Mucosa of rectum (tissue), 2 donors: ENCODE measurements at regions not wholly inside any gene's neighbourhood (a gene's known extent, or its start where the extent isn't known, plus 50 kb on each side); places are given as distances from the start of the nearest gene placed in this dataset.
"Not testable (repeated sequence)": the region's sequence is repeated elsewhere in the genome, so short reads cannot be mapped to it uniquely, and the experiment has no call there.

ENCODE experiments used
- H3K27ac ChIP-seq, 2 donors: one replicate each; pipeline ENCODE4 v1.7.0; 2013; ENCODE audit warnings: inconsistent platforms in 2 of 2, low read depth in 2 of 2, low read length in 2 of 2
- H3K27me3 ChIP-seq, 2 donors: one replicate each; pipeline ENCODE4 v1.7.0; 2013; ENCODE audit warnings: low read length in 2 of 2; ENCODE audit not compliant: control insufficient read depth in 2 of 2, insufficient read depth in 2 of 2
- H3K36me3 ChIP-seq, 2 donors: one replicate each; pipeline ENCODE4 v1.7.0; 2013; ENCODE audit warnings: low read length in 2 of 2; ENCODE audit not compliant: control insufficient read depth in 2 of 2, insufficient read depth in 2 of 2
- H3K4me1 ChIP-seq, 2 donors: one replicate each; pipeline ENCODE4 v1.7.0; 2013; ENCODE audit warnings: low read length in 2 of 2, mild to moderate bottlenecking in 1 of 2; ENCODE audit not compliant: control insufficient read depth in 2 of 2, insufficient read depth in 2 of 2
- H3K4me3 ChIP-seq, 2 donors: one replicate each; pipeline ENCODE4 v1.7.0; 2013; ENCODE audit warnings: low read length in 2 of 2
- H3K9ac ChIP-seq, 2 donors: one replicate each; pipeline ENCODE4 v1.7.0; 2013; ENCODE audit warnings: low read length in 2 of 2, low read depth in 1 of 2, mild to moderate bottlenecking in 1 of 2
- H3K9me3 ChIP-seq, 2 donors: one replicate each; pipeline ENCODE4 v1.7.0; 2013; ENCODE audit warnings: low read length in 2 of 2; ENCODE audit not compliant: control insufficient read depth in 2 of 2
- donor health status: healthy.
- donor health status: Normal muscosa, but diverticular disease.

- Histone ChIP-seq H3K4me3 (no peak overlapping the region), H3K27me3 (no peaks in the 10 kb centered on the region), H3K9ac (no peak overlapping the region), H3K36me3 (no peaks in the 10 kb centered on the region), H3K4me1 (no peaks in the 10 kb centered on the region), H3K27ac (no peak overlapping the region), H3K9me3 (no peaks in the 10 kb centered on the region)
Measured at GRCh38 chr16:65318138-65318537, 196.3 kb upstream of the CDH11 start.

- no peaks in the 10 kb centered on the region for H3K4me1 ChIP-seq
- no peak overlapping the region for H3K27ac ChIP-seq
- no peak overlapping the region for H3K9ac ChIP-seq
- no peaks in the 10 kb centered on the region for H3K9me3 ChIP-seq
- H3K36me3 ChIP-seq, result no peaks in the 10 kb centered on the region
- H3K4me3 ChIP-seq, result no peak overlapping the region
- no peaks in the 10 kb centered on the region for H3K27me3 ChIP-seq
Measured at GRCh38 chr16:65316808-65317207, 194.9 kb upstream of the CDH11 start.

- H3K4me1 ChIP-seq, result no peaks in the 10 kb centered on the region
- no peak overlapping the region for H3K9ac ChIP-seq
- H3K27me3 ChIP-seq, result no peaks in the 10 kb centered on the region
- no peak overlapping the region for H3K27ac ChIP-seq
- no peak overlapping the region for H3K4me3 ChIP-seq
- H3K9me3 ChIP-seq, result no peaks in the 10 kb centered on the region
- H3K36me3 ChIP-seq, result no peaks in the 10 kb centered on the region
Measured at GRCh38 chr16:65315081-65315780, 193.4 kb upstream of the CDH11 start.

GRCh38 chr16:65314627-65315008 is 192.8 kb upstream of the CDH11 start:
- no peak overlapping the region for H3K4me3 ChIP-seq
- H3K36me3 ChIP-seq, result no peaks in the 10 kb centered on the region
- H3K27me3 ChIP-seq, result no peaks in the 10 kb centered on the region
- H3K27ac ChIP-seq, result no peak overlapping the region
- H3K4me1 ChIP-seq, result no peaks in the 10 kb centered on the region
- H3K9me3 ChIP-seq, result no peaks in the 10 kb centered on the region
- no peak overlapping the region for H3K9ac ChIP-seq

GRCh38 chr16:65313936-65314626 is 192.2 kb upstream of the CDH11 start:
- H3K4me3 ChIP-seq, result no peak overlapping the region
- no peaks in the 10 kb centered on the region for H3K36me3 ChIP-seq
- no peaks in the 10 kb centered on the region for H3K27me3 ChIP-seq
- no peaks in the 10 kb centered on the region for H3K4me1 ChIP-seq
- no peak overlapping the region for H3K9ac ChIP-seq
- no peaks in the 10 kb centered on the region for H3K9me3 ChIP-seq
- H3K27ac ChIP-seq, result no peak overlapping the region

- Histone ChIP-seq H3K4me1 (no peaks in the 10 kb centered on the region), H3K27me3 (no peaks in the 10 kb centered on the region), H3K36me3 (no peaks in the 10 kb centered on the region), H3K9ac (no peak overlapping the region), H3K9me3 (no peaks in the 10 kb centered on the region), H3K4me3 (no peak overlapping the region), H3K27ac (no peak overlapping the region)
Measured at GRCh38 chr16:65312795-65313194, 190.9 kb upstream of the CDH11 start.

- Histone ChIP-seq H3K9ac (no peak overlapping the region), H3K4me1 (no peaks in the 10 kb centered on the region), H3K9me3 (no peaks in the 10 kb centered on the region), H3K36me3 (no peaks in the 10 kb centered on the region), H3K27ac (no peak overlapping the region), H3K4me3 (no peak overlapping the region), H3K27me3 (no peaks in the 10 kb centered on the region)
Measured at GRCh38 chr16:65312071-65312470, 190.2 kb upstream of the CDH11 start.

GRCh38 chr16:65310491-65310890 is 188.6 kb upstream of the CDH11 start:
- not testable (repeated sequence) for H3K27me3 ChIP-seq, H3K36me3 ChIP-seq, H3K9me3 ChIP-seq, H3K9ac ChIP-seq, H3K4me3 ChIP-seq, H3K4me1 ChIP-seq, H3K27ac ChIP-seq

- Histone ChIP-seq H3K4me1 (no peaks in the 10 kb centered on the region), H3K9ac (no peak overlapping the region), H3K4me3 (no peak overlapping the region), H3K9me3 (no peaks in the 10 kb centered on the region), H3K27me3 (no peaks in the 10 kb centered on the region), H3K27ac (no peak overlapping the region), H3K36me3 (no peaks in the 10 kb centered on the region)
Measured at GRCh38 chr16:65309354-65309753, 187.5 kb upstream of the CDH11 start.

GRCh38 chr16:65308506-65308905 is 186.6 kb upstream of the CDH11 start:
- Histone ChIP-seq H3K9ac (no peak overlapping the region), H3K27me3 (no peaks in the 10 kb centered on the region), H3K4me1 (no peaks in the 10 kb centered on the region), H3K4me3 (no peak overlapping the region), H3K36me3 (no peaks in the 10 kb centered on the region), H3K9me3 (no peaks in the 10 kb centered on the region), H3K27ac (no peak overlapping the region)
